H1 (cell line): ENCODE measurements at regions not wholly inside any gene's neighbourhood (a gene's known extent, or its start where the extent isn't known, plus 50 kb on each side); places are given as distances from the start of the nearest gene placed in this dataset.

Source experiments
- CTCF ChIA-PET: fragments of 300-600 bp; sonication (Branson Sonifier 250); formaldehyde crosslinking; loops from one replicate; lab custom pipeline; 2021; ENCODE audit not compliant: partially characterized antibody; lab: Charles Lee
- POLR2A ChIA-PET: fragments of 300-600 bp; sonication (Branson Sonifier 250); formaldehyde crosslinking; loops from one replicate; lab custom pipeline; 2021; ENCODE audit warnings: inconsistent platforms; ENCODE audit not compliant: partially characterized antibody; lab: Charles Lee
- DNase-seq, 2 experiments: peaks; one replicate each; pipeline versions ENCODE4 v3.0.0 to v3.0.0-alpha.2; 2010 to 2022; ENCODE audit warnings: low spot score in 2 of 2, low read depth in 1 of 2, mixed read lengths in 1 of 2
- FAIRE-seq: peaks from 2 replicates; lab custom pipeline; 2011; peaks lifted over from hg19 to GRCh38; lab: Jason Lieb, UNC
- H2AFZ ChIP-seq: 2 replicates; pipeline ENCODE4 v1.8.1; 2012; ENCODE audit warnings: low read length, inconsistent platforms
- H2AK5ac ChIP-seq: 2 replicates; pipeline ENCODE4 v1.6.1; 2013; ENCODE audit warnings: low read depth, low read length
- H2BK120ac ChIP-seq: replicated peaks from 2 replicates; pipeline ENCODE3; 2013; ENCODE audit warnings: low read depth, low read length, inconsistent platforms
- H2BK12ac ChIP-seq: 2 replicates; pipeline ENCODE4 v1.6.1; 2013; ENCODE audit warnings: low read depth, low read length
- H2BK15ac ChIP-seq: 2 replicates; pipeline ENCODE4 v1.6.1; 2013; ENCODE audit warnings: low read length
- H2BK20ac ChIP-seq: 2 replicates; pipeline ENCODE4 v1.6.1; 2013; ENCODE audit warnings: low read length
- H2BK5ac ChIP-seq: 2 replicates; pipeline ENCODE4 v1.6.1; 2013; ENCODE audit warnings: low read depth, low read length
- H3K14ac ChIP-seq: 2 replicates; pipeline ENCODE4 v1.6.1; 2013; ENCODE audit warnings: inconsistent platforms; ENCODE audit not compliant: insufficient read length
- H3K18ac ChIP-seq: 2 replicates; pipeline ENCODE4 v1.6.1; 2013; ENCODE audit warnings: low read length; ENCODE audit errors: extremely low read depth
- H3K23ac ChIP-seq: 2 replicates; pipeline ENCODE4 v1.6.1; 2013; ENCODE audit warnings: inconsistent platforms; ENCODE audit not compliant: insufficient read length
- H3K23me2 ChIP-seq: 2 replicates; pipeline ENCODE4 v1.6.1; 2013; ENCODE audit warnings: low read depth, low read length
- H3K27ac ChIP-seq: 2 replicates; pipeline ENCODE4 v1.6.1; 2011; ENCODE audit warnings: low read depth, low read length, inconsistent platforms
- H3K27me3 ChIP-seq, 4 experiments: replicated peaks in 1 of 4; 1 replicate in 1 of 4; 2 replicates in 3 of 4; pipeline versions ENCODE4 v1.6.1 to v1.8.1; 2011 to 2013; ENCODE audit warnings: low read length in 3 of 4, mild to moderate bottlenecking in 3 of 4, inconsistent platforms in 2 of 4, mixed read lengths in 2 of 4, moderate library complexity in 1 of 4; ENCODE audit not compliant: control insufficient read depth in 3 of 4, insufficient read depth in 3 of 4; ENCODE audit errors: extremely low read depth in 1 of 4
- H3K36me3 ChIP-seq, 4 experiments: 2 replicates each; pipeline versions ENCODE4 v1.6.1 to v1.8.1; 2011 to 2013; ENCODE audit warnings: mild to moderate bottlenecking in 4 of 4, low read length in 3 of 4, moderate library complexity in 2 of 4, control low read depth in 1 of 4, inconsistent platforms in 1 of 4; ENCODE audit not compliant: insufficient read depth in 4 of 4, control insufficient read depth in 2 of 4
- H3K4ac ChIP-seq: replicated peaks from 2 replicates; pipeline ENCODE3; 2013; ENCODE audit warnings: low read length, low read depth, mixed read lengths, inconsistent platforms; ENCODE audit not compliant: insufficient read length
- H3K4me1 ChIP-seq, 4 experiments: replicated peaks in 1 of 4; 1 replicate in 1 of 4; 2 replicates in 3 of 4; pipeline versions ENCODE4 v1.6.1 to v1.8.1; 2011 to 2013; ENCODE audit warnings: low read length in 3 of 4, inconsistent platforms in 2 of 4, mixed read lengths in 1 of 4; ENCODE audit not compliant: insufficient read depth in 4 of 4, control insufficient read depth in 3 of 4
- H3K4me2 ChIP-seq, 2 experiments: 2 replicates each; pipeline versions ENCODE4 v1.6.1 to v1.8.1; 2011 to 2013; ENCODE audit warnings: low read depth in 2 of 2, low read length in 2 of 2, control low read depth in 1 of 2, inconsistent platforms in 1 of 2, mild to moderate bottlenecking in 1 of 2; ENCODE audit not compliant: insufficient read depth in 1 of 2
- H3K4me3 ChIP-seq, 4 experiments: fragments of 200-600, 300-600 bp in 1 of 4; sonication (generic), shearing (Covaris generic), sonication (Bioruptor Twin) in 1 of 4; 2 replicates each; pipeline versions ENCODE4 v1.5.1 to v1.8.1; 2011 to 2016; ENCODE audit warnings: low read length in 4 of 4, low read depth in 3 of 4, control low read depth in 2 of 4, inconsistent platforms in 2 of 4, mild to moderate bottlenecking in 2 of 4, mixed read lengths in 1 of 4, moderate library complexity in 1 of 4; ENCODE audit not compliant: insufficient read depth in 2 of 4; ENCODE audit errors: extremely low read depth in 1 of 4
- H3K56ac ChIP-seq: replicated peaks from 2 replicates; pipeline ENCODE3; 2013; ENCODE audit warnings: low read depth, mild to moderate bottlenecking, mixed read lengths, low read length, inconsistent platforms; ENCODE audit not compliant: insufficient read length
- H3K79me1 ChIP-seq: 2 replicates; pipeline ENCODE4 v1.6.1; 2013; ENCODE audit warnings: low read depth, low read length, control low read depth
- H3K79me2 ChIP-seq, 2 experiments: 2 replicates each; pipeline versions ENCODE4 v1.6.1 to v1.8.1; 2012 to 2013; ENCODE audit warnings: low read length in 2 of 2, mild to moderate bottlenecking in 2 of 2, inconsistent platforms in 1 of 2; ENCODE audit not compliant: insufficient read depth in 2 of 2, control insufficient read depth in 1 of 2
- H3K9ac ChIP-seq, 4 experiments: replicated peaks in 1 of 4; 1 replicate in 1 of 4; 2 replicates in 3 of 4; pipeline versions ENCODE4 v1.6.1 to v1.8.1; 2011 to 2013; ENCODE audit warnings: low read depth in 3 of 4, low read length in 3 of 4, control low read depth in 2 of 4, mild to moderate bottlenecking in 2 of 4, moderate library complexity in 2 of 4, inconsistent platforms in 1 of 4; ENCODE audit errors: extremely low read depth in 1 of 4
- H3K9me3 ChIP-seq, 2 experiments: 2 replicates each; pipeline versions ENCODE4 v1.6.1 to v1.8.1; 2012 to 2013; ENCODE audit warnings: mild to moderate bottlenecking in 2 of 2, moderate library complexity in 2 of 2, control low read depth in 1 of 2, inconsistent platforms in 1 of 2, low read depth in 1 of 2, low read length in 1 of 2, mixed read lengths in 1 of 2; ENCODE audit not compliant: insufficient read depth in 2 of 2
- H4K20me1 ChIP-seq, 2 experiments: replicated peaks in 1 of 2; 2 replicates each; pipeline versions ENCODE3 to v1.8.1; 2011 to 2013; ENCODE audit warnings: inconsistent platforms in 2 of 2, low read length in 2 of 2, mild to moderate bottlenecking in 1 of 2; ENCODE audit not compliant: insufficient read depth in 2 of 2, control insufficient read depth in 1 of 2
- H4K5ac ChIP-seq: 2 replicates; pipeline ENCODE4 v1.6.1; 2013; ENCODE audit warnings: low read length, low read depth, mixed read lengths, inconsistent platforms; ENCODE audit not compliant: insufficient read length
- H4K8ac ChIP-seq: 2 replicates; pipeline ENCODE4 v1.8.0; 2013; ENCODE audit warnings: mild to moderate bottlenecking, moderate library complexity, low read length, inconsistent platforms; ENCODE audit not compliant: insufficient read depth; ENCODE audit errors: extremely low read depth
- H4K91ac ChIP-seq: replicated peaks from 2 replicates; pipeline ENCODE3; 2013; ENCODE audit warnings: low read length, mixed read lengths, inconsistent platforms; ENCODE audit not compliant: insufficient read length
- BCL11A ChIP-seq, 2 experiments: IDR thresholded peaks; one replicate each; pipeline ENCODE4 v1.6.1; 2011; ENCODE audit warnings: low read depth in 2 of 2, low read length in 2 of 2, mild to moderate bottlenecking in 2 of 2
- CBX8 ChIP-seq: fragments of 300-800, 300-1000 bp; sonication (generic); IDR thresholded peaks from 2 replicates; pipeline ENCODE4 v1.7.1; 2016; ENCODE audit warnings: low read depth, low read length, borderline replicate concordance
- CEBPB ChIP-seq: IDR thresholded peaks from 2 replicates; pipeline ENCODE4 v1.6.1; 2012; ENCODE audit warnings: low read depth, low read length
- EZH2 ChIP-seq: fragments of 200-600 bp; sonication (generic); IDR thresholded peaks from 2 replicates; pipeline ENCODE4 v1.7.1; 2012; ENCODE audit warnings: low read depth, mild to moderate bottlenecking, moderate library complexity, low read length, inconsistent platforms; ENCODE audit not compliant: severe bottlenecking
- GABPA ChIP-seq: IDR thresholded peaks from 2 replicates; pipeline ENCODE4 v1.6.1; 2011; ENCODE audit warnings: mild to moderate bottlenecking, low read length, moderate library complexity, borderline replicate concordance; ENCODE audit not compliant: insufficient read depth
- HDAC6 ChIP-seq: IDR thresholded peaks from one replicate; pipeline ENCODE4 v1.7.1; 2012; ENCODE audit warnings: low read depth, mild to moderate bottlenecking, inconsistent platforms, low read length, moderate library complexity
- KDM4A ChIP-seq: IDR thresholded peaks from one replicate; pipeline ENCODE4 v1.7.1; 2012; ENCODE audit warnings: low read depth, mild to moderate bottlenecking, moderate library complexity, low read length, inconsistent platforms; ENCODE audit not compliant: severe bottlenecking
- SUZ12 ChIP-seq: fragments of 200-600 bp; sonication (generic); IDR thresholded peaks from 2 replicates; pipeline ENCODE4 v1.6.1; 2012; ENCODE audit warnings: mild to moderate bottlenecking, inconsistent platforms, low read length, moderate library complexity, mixed read lengths
- WGBS, 2 experiments: shearing (Covaris generic) in 1 of 2; methylation state at CpG; one replicate each; pipeline versions ENCODE4 v1.1.6 to v1.1.7; 2013 to 2015; ENCODE audit warnings: low lambda C conversion rate in 2 of 2, mixed read lengths in 2 of 2, inconsistent platforms in 1 of 2, low coverage in 1 of 2, missing lambda C conversion rate in 1 of 2; ENCODE audit not compliant: insufficient replicate concordance in 2 of 2, insufficient coverage in 1 of 2, insufficient read length in 1 of 2; ENCODE audit errors: extremely low coverage in 1 of 2, missing lambda C conversion rate in 1 of 2; 5-methylcytosine and 5-hydroxymethylcytosine counted together
- TF ChIP-seq, protein P1 (sequence below): IDR thresholded peaks from 2 replicates; pipeline ENCODE4 v1.6.1; 2011; ENCODE audit warnings: low read length, improper control_type of control experiment
- TF ChIP-seq, protein P2 (sequence below): IDR thresholded peaks from 2 replicates; pipeline ENCODE4 v1.6.1; 2011; ENCODE audit warnings: low read depth, mild to moderate bottlenecking, low read length; ENCODE audit not compliant: insufficient read depth
- TF ChIP-seq, protein P3 (sequence below): IDR thresholded peaks from 2 replicates; pipeline ENCODE4 v1.6.1; 2012; ENCODE audit warnings: inconsistent platforms

DNA sequence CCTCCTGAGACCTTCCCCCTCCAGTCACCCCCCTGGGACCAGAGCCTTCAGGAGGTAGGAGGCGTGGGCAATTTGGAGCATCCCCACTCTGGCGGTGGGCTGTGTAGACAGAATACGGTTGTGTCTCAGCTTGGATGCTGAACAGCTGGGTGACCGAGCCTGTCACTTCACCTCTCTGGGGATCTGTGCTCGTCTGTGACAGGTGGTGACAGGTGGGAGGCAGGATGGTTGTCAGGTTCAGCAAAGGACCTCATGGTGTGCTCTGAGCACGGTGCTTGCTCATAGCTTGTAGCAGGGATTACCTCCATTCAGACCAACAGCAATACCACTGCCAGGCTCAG, 186.5 kb upstream of the HS6ST1 start:
- no peak overlapping the region for H2AFZ ChIP-seq
- H3K56ac ChIP-seq, result no peak overlapping the region
- no peaks in the 10 kb centered on the region for H3K23me2 ChIP-seq
- FAIRE-seq, result no peak
- no peak overlapping the region for H2BK20ac ChIP-seq
- H4K8ac ChIP-seq, result no peak overlapping the region
- H3K9ac ChIP-seq, result no peak overlapping the region
- H2BK15ac ChIP-seq, result no peak overlapping the region
- whole genome bisulfite sequencing, 2 experiments, result 84% methylated on average over 6 of the region's 6 CpGs; no CpG with 5 or more reads in 1 of the 2 experiments
- no peaks in the 10 kb centered on the region for H3K36me3 ChIP-seq
- H3K23ac ChIP-seq, result no peak overlapping the region
- H4K20me1 ChIP-seq, result no peaks in the 10 kb centered on the region
- H3K9me3 ChIP-seq, result no peaks in the 10 kb centered on the region
- no peaks in the 10 kb centered on the region; a peak in 1 of 7 replicates for H3K4me1 ChIP-seq
- no peak overlapping the region for H2BK120ac ChIP-seq
- CTCF ChIA-PET, result interaction anchor here (1.3 kb wide), 1 partner anchor 11 kb away, joined by 3 read pairs; no protein-coding TSS in a partner anchor
- H3K4ac ChIP-seq, result no peak overlapping the region
- H3K4me3 ChIP-seq, result no peak overlapping the region
- no peak overlapping the region for H2AK5ac ChIP-seq
- H3K79me2 ChIP-seq, result no peaks in the 10 kb centered on the region
- H3K27me3 ChIP-seq, result no peaks in the 10 kb centered on the region
- no peak overlapping the region for H3K14ac ChIP-seq
- H4K91ac ChIP-seq, result no peak overlapping the region
- no peak for DNase-seq
- H3K4me2 ChIP-seq, result no peak overlapping the region
- no peak overlapping the region for H2BK12ac ChIP-seq
- no peak overlapping the region for H3K27ac ChIP-seq
- H2BK5ac ChIP-seq, result no peak overlapping the region
- POLR2A ChIA-PET, result no interaction called here
- no peak overlapping the region for H4K5ac ChIP-seq
- H3K18ac ChIP-seq, result no peak overlapping the region
- no peaks in the 10 kb centered on the region for H3K79me1 ChIP-seq
- TF ChIP-seq HDAC6 (no peak), GABPA (no peak), CEBPB (no peak), EZH2 (no peak), CBX8 (no peak), BCL11A (IDR thresholded peaks at IDR 0.05; ENCODE audit: low read depth in 2 of 2, low read length in 2 of 2) (no peak), KDM4A (no peak), SUZ12 (no peak)
- TF ChIP-seq, protein P1, sequence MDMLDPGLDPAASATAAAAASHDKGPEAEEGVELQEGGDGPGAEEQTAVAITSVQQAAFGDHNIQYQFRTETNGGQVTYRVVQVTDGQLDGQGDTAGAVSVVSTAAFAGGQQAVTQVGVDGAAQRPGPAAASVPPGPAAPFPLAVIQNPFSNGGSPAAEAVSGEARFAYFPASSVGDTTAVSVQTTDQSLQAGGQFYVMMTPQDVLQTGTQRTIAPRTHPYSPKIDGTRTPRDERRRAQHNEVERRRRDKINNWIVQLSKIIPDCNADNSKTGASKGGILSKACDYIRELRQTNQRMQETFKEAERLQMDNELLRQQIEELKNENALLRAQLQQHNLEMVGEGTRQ, result no peak
- TF ChIP-seq, protein P2, sequence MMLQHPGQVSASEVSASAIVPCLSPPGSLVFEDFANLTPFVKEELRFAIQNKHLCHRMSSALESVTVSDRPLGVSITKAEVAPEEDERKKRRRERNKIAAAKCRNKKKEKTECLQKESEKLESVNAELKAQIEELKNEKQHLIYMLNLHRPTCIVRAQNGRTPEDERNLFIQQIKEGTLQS, result no peak
- TF ChIP-seq, protein P3, sequence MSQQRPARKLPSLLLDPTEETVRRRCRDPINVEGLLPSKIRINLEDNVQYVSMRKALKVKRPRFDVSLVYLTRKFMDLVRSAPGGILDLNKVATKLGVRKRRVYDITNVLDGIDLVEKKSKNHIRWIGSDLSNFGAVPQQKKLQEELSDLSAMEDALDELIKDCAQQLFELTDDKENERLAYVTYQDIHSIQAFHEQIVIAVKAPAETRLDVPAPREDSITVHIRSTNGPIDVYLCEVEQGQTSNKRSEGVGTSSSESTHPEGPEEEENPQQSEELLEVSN, result no peak
